Gastroesophageal sphincter (tissue), 2 donors: ENCODE measurements at regions not wholly inside any gene's neighbourhood (a gene's known extent, or its start where the extent isn't known, plus 50 kb on each side); places are given as distances from the start of the nearest gene placed in this dataset.

Experiments used
- POLR2A ChIP-seq, 2 donors: fragments of 450-650 bp; IDR thresholded peaks; one replicate each; pipeline ENCODE4 v1.6.1; 2017; ENCODE audit warnings: antibody characterized with exemption in 2 of 2, mild to moderate bottlenecking in 2 of 2, moderate library complexity in 1 of 2
- POLR2AphosphoS5 ChIP-seq: sonication (generic); formaldehyde crosslinking; IDR thresholded peaks from one replicate; pipeline ENCODE4 v1.6.1; 2017; ENCODE audit warnings: antibody characterized with exemption

GRCh38 chr12:98399532-98399931 is 115.9 kb upstream of the TMPO start:
- TF ChIP-seq POLR2AphosphoS5, result no peak
- TF ChIP-seq POLR2A (IDR thresholded peaks at IDR 0.05), result no peak
